DND-41 (cell line): ENCODE measurements at regions not wholly inside any gene's neighbourhood (a gene's known extent, or its start where the extent isn't known, plus 50 kb on each side); places are given as distances from the start of the nearest gene placed in this dataset.

ENCODE experiments used
- ATAC-seq: fragments of 200-7000 bp; cut with Tn5 transposase; 3 replicates; pipeline ENCODE4 v1.9.1; 2021; ENCODE audit warnings: low read depth; ENCODE audit not compliant: insufficient read depth
- DNase-seq: peaks from one replicate; pipeline ENCODE4 v3.0.0-alpha.2; 2020
- H2AFZ ChIP-seq: 2 replicates; pipeline ENCODE4 v1.6.0; 2012; ENCODE audit warnings: low read depth, low read length
- H3K27ac ChIP-seq: 2 replicates; pipeline ENCODE4 v1.5.1; 2012; ENCODE audit warnings: low read length, inconsistent platforms
- H3K27me3 ChIP-seq: fragments of 200-600 bp; sonication (generic); 2 replicates; pipeline ENCODE4 v1.6.0; 2012; ENCODE audit warnings: low read length, mild to moderate bottlenecking, inconsistent platforms; ENCODE audit not compliant: insufficient read depth, poor library complexity
- H3K36me3 ChIP-seq: 2 replicates; pipeline ENCODE4 v1.5.1; 2012; ENCODE audit warnings: low read length, inconsistent platforms; ENCODE audit not compliant: insufficient read depth
- H3K4me1 ChIP-seq: 2 replicates; pipeline ENCODE4 v1.5.1; 2012; ENCODE audit warnings: mild to moderate bottlenecking, low read length; ENCODE audit not compliant: insufficient read depth
- H3K4me2 ChIP-seq: 2 replicates; pipeline ENCODE4 v1.6.0; 2012; ENCODE audit warnings: mild to moderate bottlenecking, moderate library complexity, low read length, inconsistent platforms; ENCODE audit not compliant: insufficient read depth
- H3K4me3 ChIP-seq, 2 experiments: fragments of 200-600 bp in 1 of 2; shearing (Covaris generic) in 1 of 2; 2 replicates each; pipeline ENCODE4 v1.5.1; 2012 to 2016; ENCODE audit warnings: inconsistent platforms in 2 of 2, low read length in 2 of 2, mild to moderate bottlenecking in 2 of 2, low read depth in 1 of 2, moderate library complexity in 1 of 2
- H3K79me2 ChIP-seq: 2 replicates; pipeline ENCODE4 v1.6.0; 2012; ENCODE audit warnings: low read length, inconsistent platforms; ENCODE audit not compliant: insufficient read depth
- H3K9ac ChIP-seq: 2 replicates; pipeline ENCODE4 v1.6.0; 2012; ENCODE audit warnings: low read depth, mild to moderate bottlenecking, inconsistent platforms, low read length, moderate library complexity
- H3K9me3 ChIP-seq: 2 replicates; pipeline ENCODE4 v1.5.1; 2012; ENCODE audit warnings: low read length, moderate library complexity, mild to moderate bottlenecking, inconsistent platforms; ENCODE audit not compliant: insufficient read depth, severe bottlenecking
- H4K20me1 ChIP-seq: 2 replicates; pipeline ENCODE4 v1.6.0; 2012; ENCODE audit warnings: low read length; ENCODE audit not compliant: insufficient read depth
- EZH2 ChIP-seq: IDR thresholded peaks from 3 replicates; pipeline ENCODE4 v1.6.1; 2012; ENCODE audit warnings: borderline replicate concordance, low read depth, mild to moderate bottlenecking, moderate library complexity, low read length, inconsistent platforms; ENCODE audit not compliant: severe bottlenecking
- TF ChIP-seq, protein P1 (sequence below): IDR thresholded peaks from 2 replicates; pipeline ENCODE4 v1.5.1; 2012; ENCODE audit warnings: borderline replicate concordance, low read length, moderate library complexity, mild to moderate bottlenecking; ENCODE audit not compliant: poor library complexity, severe bottlenecking; ENCODE audit errors: extremely low read depth

GRCh38 chr2:161044921-161045320 lies 115.3 kb upstream of the TANK start:
- ATAC-seq: no peak

GRCh38 chr2:161045726-161046125 lies 114.5 kb upstream of the TANK start:
- no peak overlapping the region for H3K27ac ChIP-seq
- H3K9me3 ChIP-seq: no peaks in the 10 kb centered on the region
- no peaks in the 10 kb centered on the region for H3K36me3 ChIP-seq
- H4K20me1 ChIP-seq: no peaks in the 10 kb centered on the region
- H3K79me2 ChIP-seq: no peaks in the 10 kb centered on the region
- no peak overlapping the region for H3K9ac ChIP-seq
- no peak for TF ChIP-seq EZH2
- TF ChIP-seq, protein P1, sequence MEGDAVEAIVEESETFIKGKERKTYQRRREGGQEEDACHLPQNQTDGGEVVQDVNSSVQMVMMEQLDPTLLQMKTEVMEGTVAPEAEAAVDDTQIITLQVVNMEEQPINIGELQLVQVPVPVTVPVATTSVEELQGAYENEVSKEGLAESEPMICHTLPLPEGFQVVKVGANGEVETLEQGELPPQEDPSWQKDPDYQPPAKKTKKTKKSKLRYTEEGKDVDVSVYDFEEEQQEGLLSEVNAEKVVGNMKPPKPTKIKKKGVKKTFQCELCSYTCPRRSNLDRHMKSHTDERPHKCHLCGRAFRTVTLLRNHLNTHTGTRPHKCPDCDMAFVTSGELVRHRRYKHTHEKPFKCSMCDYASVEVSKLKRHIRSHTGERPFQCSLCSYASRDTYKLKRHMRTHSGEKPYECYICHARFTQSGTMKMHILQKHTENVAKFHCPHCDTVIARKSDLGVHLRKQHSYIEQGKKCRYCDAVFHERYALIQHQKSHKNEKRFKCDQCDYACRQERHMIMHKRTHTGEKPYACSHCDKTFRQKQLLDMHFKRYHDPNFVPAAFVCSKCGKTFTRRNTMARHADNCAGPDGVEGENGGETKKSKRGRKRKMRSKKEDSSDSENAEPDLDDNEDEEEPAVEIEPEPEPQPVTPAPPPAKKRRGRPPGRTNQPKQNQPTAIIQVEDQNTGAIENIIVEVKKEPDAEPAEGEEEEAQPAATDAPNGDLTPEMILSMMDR: no peak
- H3K4me1 ChIP-seq: no peaks in the 10 kb centered on the region
- DNase-seq (no peak), ATAC-seq (no peak)
- H3K4me3 ChIP-seq: no peak overlapping the region
- no peak overlapping the region for H2AFZ ChIP-seq
- no peak overlapping the region for H3K4me2 ChIP-seq
- H3K27me3 ChIP-seq: no peaks in the 10 kb centered on the region

More at GRCh38 chr2:161044921-161045320, 115.3 kb upstream of the TANK start:
- H3K4me1 ChIP-seq: no peaks in the 10 kb centered on the region
- DNase-seq: no peak
- no peak overlapping the region for H3K4me2 ChIP-seq
- H3K79me2 ChIP-seq: no peaks in the 10 kb centered on the region
- TF ChIP-seq, protein P1: no peak
- no peak for TF ChIP-seq EZH2
- no peaks in the 10 kb centered on the region for H4K20me1 ChIP-seq
- no peak overlapping the region for H3K4me3 ChIP-seq
- no peaks in the 10 kb centered on the region for H3K9me3 ChIP-seq
- no peak overlapping the region for H3K9ac ChIP-seq
- no peak overlapping the region for H3K27ac ChIP-seq
- no peaks in the 10 kb centered on the region for H3K36me3 ChIP-seq
- H2AFZ ChIP-seq: no peak overlapping the region
- H3K27me3 ChIP-seq: no peaks in the 10 kb centered on the region

DNA sequence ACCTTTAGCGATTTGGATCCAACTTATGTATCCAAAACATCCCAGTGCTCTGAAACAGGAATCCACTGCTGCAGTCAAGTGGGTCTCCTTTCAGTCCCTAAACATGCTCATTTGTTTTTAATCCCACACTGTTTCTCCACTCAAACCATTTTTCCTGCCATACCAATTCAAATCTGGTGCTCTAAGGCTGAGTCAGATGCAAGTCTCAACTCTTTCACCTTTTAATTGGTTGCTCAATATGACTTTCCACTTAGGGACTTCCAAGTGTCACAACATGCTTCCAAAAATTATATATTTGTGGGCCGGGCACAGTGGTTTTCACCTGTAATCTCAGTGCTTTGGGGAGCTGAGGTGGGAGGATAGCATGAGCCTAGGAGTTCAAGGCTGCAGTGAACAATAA lies 113.4 kb upstream of the TANK start:
- no peak for TF ChIP-seq EZH2
- TF ChIP-seq, protein P1: no peak
- no peak for ATAC-seq
- H2AFZ ChIP-seq: no peak overlapping the region

GRCh38 chr2:161048317-161048716 lies 111.9 kb upstream of the TANK start:
- no peaks in the 10 kb centered on the region for H3K79me2 ChIP-seq
- no peaks in the 10 kb centered on the region for H3K36me3 ChIP-seq
- no peak for ATAC-seq
- no peaks in the 10 kb centered on the region for H3K9me3 ChIP-seq
- no peak overlapping the region for H3K4me3 ChIP-seq
- no peaks in the 10 kb centered on the region for H3K27me3 ChIP-seq
- no peaks in the 10 kb centered on the region for H4K20me1 ChIP-seq
- no peak overlapping the region for H3K27ac ChIP-seq
- no peak overlapping the region for H3K9ac ChIP-seq
- peak overlapping the region; percentile 11; the same call in 1 of the 2 replicates for H2AFZ ChIP-seq
- no peaks in the 10 kb centered on the region for H3K4me1 ChIP-seq
- no peak for TF ChIP-seq EZH2
- H3K4me2 ChIP-seq: no peak overlapping the region
- DNase-seq: no peak

More for the DNA sequence above, 113.4 kb upstream of the TANK start:
- H3K79me2 ChIP-seq: no peaks in the 10 kb centered on the region
- no peaks in the 10 kb centered on the region for H3K4me1 ChIP-seq
- no peaks in the 10 kb centered on the region for H3K27me3 ChIP-seq
- H4K20me1 ChIP-seq: no peaks in the 10 kb centered on the region
- no peaks in the 10 kb centered on the region for H3K36me3 ChIP-seq
- no peak overlapping the region for H3K4me2 ChIP-seq
- no peak overlapping the region for H3K27ac ChIP-seq
- no peaks in the 10 kb centered on the region for H3K9me3 ChIP-seq
- no peak overlapping the region for H3K4me3 ChIP-seq
- no peak overlapping the region for H3K9ac ChIP-seq
- no peak for DNase-seq
